Right lobe of liver (tissue), 6 donors: ENCODE measurements at regions not wholly inside any gene's neighbourhood (a gene's known extent, or its start where the extent isn't known, plus 50 kb on each side); places are given as distances from the start of the nearest gene placed in this dataset.

Experiments
- ATAC-seq, 4 donors: fragments of 200-7000 bp; cut with Tn5 transposase; one replicate each; pipeline ENCODE4 v1.9.1; 2020; ENCODE audit warnings: mild to moderate bottlenecking in 4 of 4, moderate library complexity in 4 of 4
- DNase-seq, 3 donors: peaks; one replicate each; pipeline ENCODE4 v3.0.0-alpha.2; 2020
- H3K27ac ChIP-seq, 3 donors: fragments of 200-600 bp; one replicate each; pipeline ENCODE4 v1.8.0; 2022
- H3K27me3 ChIP-seq, 2 donors: fragments of 200-600 bp; one replicate each; pipeline ENCODE4 v1.8.0; 2022
- H3K36me3 ChIP-seq, 4 donors: fragments of 200-600 bp; sonication (generic) in 1 of 4; one replicate each; pipeline versions ENCODE4 v1.5.1 to v1.8.0; 2017 to 2022; ENCODE audit warnings: control low read depth in 1 of 4
- H3K4me1 ChIP-seq, 4 donors: fragments of 200-600 bp; sonication (generic) in 1 of 4; one replicate each; pipeline versions ENCODE4 v1.5.1 to v1.8.0; 2017 to 2022; ENCODE audit warnings: control low read depth in 1 of 4
- H3K4me3 ChIP-seq, 3 donors: fragments of 200-600 bp; one replicate each; pipeline ENCODE4 v1.8.0; 2022
- H3K9me3 ChIP-seq, 4 donors: fragments of 200-600 bp; sonication (generic) in 1 of 4; one replicate each; pipeline versions ENCODE4 v1.5.1 to v1.8.0; 2017 to 2022; ENCODE audit warnings: control low read depth in 1 of 4
- POLR2A ChIP-seq: fragments of 450-650 bp; IDR thresholded peaks from one replicate; pipeline ENCODE4 v1.6.1; 2017; ENCODE audit warnings: antibody characterized with exemption, mild to moderate bottlenecking
- WGBS: methylation state at CpG from one replicate; pipeline ENCODE4 v1.1.6; 2018; ENCODE audit warnings: low coverage, low lambda C conversion rate; ENCODE audit not compliant: insufficient coverage; ENCODE audit errors: missing lambda C conversion rate; 5-methylcytosine and 5-hydroxymethylcytosine counted together
- intact Hi-C, 2 donors: fragments of 100-400 bp; cut with DNase I; formaldehyde crosslinking; loops; one replicate each; pipeline versions ENCODE4 v1.11.2 to v1.14.1; 2022
- TF ChIP-seq, protein P1 (sequence below), 4 donors: fragments of 200-600 bp in 3 of 4; fragments of 450-650 bp in 1 of 4; IDR thresholded peaks; one replicate each; pipeline versions ENCODE4 v1.5.1 to v1.8.0; 2016 to 2022; ENCODE audit warnings: antibody characterized with exemption in 4 of 4, mild to moderate bottlenecking in 2 of 4
- donor health status: DM: no; HTN: yes; CAD: no.
- donor health status: DM: no; HTN: no; CAD: no.
- donor health status: DM: no; HTN: no; CAD: no.
- donor health status: DM: no; HTN: yes; CAD: no.
- donor health status: DM: no; HTN: yes; CAD: no.

DNA sequence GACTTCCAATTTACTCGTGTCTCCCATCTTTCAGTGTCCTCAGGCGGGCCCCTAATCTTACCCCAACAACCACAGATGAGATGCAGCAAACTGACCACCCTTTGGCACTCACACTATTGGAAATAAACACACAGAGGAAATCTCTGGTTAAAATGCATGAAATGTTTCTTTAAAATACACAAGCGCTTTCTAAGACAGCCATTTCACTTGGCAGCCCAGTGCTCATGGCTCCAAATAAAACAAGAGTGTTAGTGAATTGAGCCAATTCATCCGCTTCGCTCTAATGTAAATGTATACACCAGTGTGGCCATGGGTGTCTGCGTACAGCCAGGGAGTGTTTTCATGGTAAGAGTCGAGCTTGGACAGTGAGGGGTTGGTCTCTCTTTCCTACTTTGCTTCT is 282.9 kb downstream of the CLIC5 start:
- Histone ChIP-seq H3K36me3 (no peaks in the 10 kb centered on the region), H3K27ac (no peak overlapping the region), H3K4me3 (no peak overlapping the region), H3K4me1 (no peaks in the 10 kb centered on the region), H3K27me3 (no peaks in the 10 kb centered on the region), H3K9me3 (no peaks in the 10 kb centered on the region)
- no peak for TF ChIP-seq POLR2A
- TF ChIP-seq, protein P1, sequence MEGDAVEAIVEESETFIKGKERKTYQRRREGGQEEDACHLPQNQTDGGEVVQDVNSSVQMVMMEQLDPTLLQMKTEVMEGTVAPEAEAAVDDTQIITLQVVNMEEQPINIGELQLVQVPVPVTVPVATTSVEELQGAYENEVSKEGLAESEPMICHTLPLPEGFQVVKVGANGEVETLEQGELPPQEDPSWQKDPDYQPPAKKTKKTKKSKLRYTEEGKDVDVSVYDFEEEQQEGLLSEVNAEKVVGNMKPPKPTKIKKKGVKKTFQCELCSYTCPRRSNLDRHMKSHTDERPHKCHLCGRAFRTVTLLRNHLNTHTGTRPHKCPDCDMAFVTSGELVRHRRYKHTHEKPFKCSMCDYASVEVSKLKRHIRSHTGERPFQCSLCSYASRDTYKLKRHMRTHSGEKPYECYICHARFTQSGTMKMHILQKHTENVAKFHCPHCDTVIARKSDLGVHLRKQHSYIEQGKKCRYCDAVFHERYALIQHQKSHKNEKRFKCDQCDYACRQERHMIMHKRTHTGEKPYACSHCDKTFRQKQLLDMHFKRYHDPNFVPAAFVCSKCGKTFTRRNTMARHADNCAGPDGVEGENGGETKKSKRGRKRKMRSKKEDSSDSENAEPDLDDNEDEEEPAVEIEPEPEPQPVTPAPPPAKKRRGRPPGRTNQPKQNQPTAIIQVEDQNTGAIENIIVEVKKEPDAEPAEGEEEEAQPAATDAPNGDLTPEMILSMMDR (IDR thresholded peaks at IDR 0.05), result no peak
- DNase-seq (no peak), ATAC-seq (no peak)
- 58% methylated on average over 7 of the region's 7 CpGs for WGBS
- intact Hi-C loops, result no loop called here

DNA sequence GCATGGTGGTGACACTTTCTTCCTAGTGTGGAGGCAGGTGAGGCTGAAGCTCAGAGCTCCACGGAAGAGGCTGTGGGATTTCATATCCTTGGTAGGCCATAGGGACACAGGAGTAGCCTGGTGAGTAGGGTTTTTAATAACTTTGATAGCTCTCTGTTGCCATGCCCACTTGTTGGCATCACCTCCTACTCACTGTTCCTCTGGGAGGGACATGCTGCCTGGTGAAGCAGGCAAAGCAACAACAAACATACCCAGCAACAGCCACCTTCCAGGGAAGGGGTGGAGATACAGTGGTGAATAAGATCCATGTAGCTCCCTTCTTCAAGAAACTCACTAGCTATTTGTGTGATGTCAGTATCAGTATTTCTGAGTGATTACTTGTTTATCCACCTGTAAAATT is 285.4 kb downstream of the CLIC5 start:
- DNase-seq, result no peak

DNA sequence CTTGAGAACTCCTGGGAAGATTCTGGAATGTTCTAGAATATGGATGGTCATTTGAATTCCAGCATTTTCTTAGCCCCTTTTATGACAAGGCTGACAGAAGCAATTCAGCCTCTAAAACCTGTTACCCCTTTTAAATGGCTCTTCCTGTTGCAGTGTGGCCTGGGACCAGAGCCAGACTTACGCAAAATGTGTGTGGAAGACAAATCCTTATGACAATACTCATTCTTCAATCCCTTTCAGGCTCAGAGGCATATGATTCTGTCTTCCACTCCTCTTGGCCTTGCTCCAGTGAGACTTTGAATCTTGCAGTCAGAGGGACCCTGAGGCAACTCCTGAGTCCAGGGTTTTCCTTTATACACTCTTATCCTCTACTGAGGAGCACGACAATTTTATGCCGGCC is 287.0 kb downstream of the CLIC5 start:
- Histone ChIP-seq H3K36me3 (no peaks in the 10 kb centered on the region), H3K27ac (no peak overlapping the region), H3K27me3 (no peaks in the 10 kb centered on the region), H3K4me1 (no peaks in the 10 kb centered on the region), H3K9me3 (no peaks in the 10 kb centered on the region), H3K4me3 (no peak overlapping the region)
- DNase-seq (no peak), ATAC-seq (no peak)
- 72% methylated on average over 3 of the region's 3 CpGs for WGBS
- intact Hi-C loops, result loop anchor here in 1 of 2 donors (10.0 kb wide), 1 partner anchor 1074 kb away; no protein-coding TSS in a partner anchor
- TF ChIP-seq, protein P1 (IDR thresholded peaks at IDR 0.05), result no peak
- TF ChIP-seq POLR2A, result no peak

More for the DNA sequence above, 285.4 kb downstream of the CLIC5 start:
- Histone ChIP-seq H3K4me3 (no peak overlapping the region), H3K27ac (no peak overlapping the region), H3K4me1 (no peaks in the 10 kb centered on the region), H3K27me3 (no peaks in the 10 kb centered on the region), H3K36me3 (no peaks in the 10 kb centered on the region), H3K9me3 (no peaks in the 10 kb centered on the region)
- intact Hi-C loops, result no loop called here
- ATAC-seq, result no peak
- TF ChIP-seq, protein P1 (IDR thresholded peaks at IDR 0.05), result no peak
- TF ChIP-seq POLR2A, result no peak
- 67% methylated on average over 1 of the region's 1 CpG for WGBS

DNA sequence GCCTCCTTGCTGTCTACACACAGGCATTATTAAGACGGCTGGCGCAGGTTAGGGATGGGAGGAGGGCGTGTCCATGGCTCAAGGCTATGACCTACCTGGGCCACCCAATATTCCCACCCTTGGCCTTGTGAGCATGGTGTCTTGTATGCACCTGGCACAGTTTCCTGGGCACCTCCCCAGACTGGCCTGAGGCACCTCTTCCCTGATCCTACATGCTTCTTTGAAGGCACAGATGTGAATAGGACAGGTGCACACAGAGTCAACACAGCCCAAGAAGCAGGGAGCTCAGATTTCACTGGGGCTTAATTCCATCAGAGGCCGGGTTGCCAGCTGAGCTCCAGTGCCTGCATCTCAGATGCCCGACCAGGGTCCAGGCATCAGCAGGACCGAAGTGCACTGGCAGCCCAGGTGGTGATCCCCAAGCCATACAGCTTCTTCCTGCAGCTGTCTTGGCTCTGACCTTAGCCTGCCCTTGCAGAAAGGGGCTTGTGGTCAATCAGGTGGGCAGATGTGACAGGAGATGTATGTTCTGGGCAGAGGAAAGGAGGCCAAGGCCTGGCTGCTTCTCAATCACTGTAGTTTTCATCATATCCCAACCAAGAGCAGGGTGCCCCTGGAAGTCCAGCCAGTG is 287.7 kb downstream of the CLIC5 start:
- no peaks in the 10 kb centered on the region for H3K9me3 ChIP-seq
- intact Hi-C loops, result loop anchor here in 1 of 2 donors (10.0 kb wide), 1 partner anchor 1073 kb away; no protein-coding TSS in a partner anchor
- H3K4me3 ChIP-seq, result no peak overlapping the region
- no peak for TF ChIP-seq POLR2A
- TF ChIP-seq, protein P1 (IDR thresholded peaks at IDR 0.05), result no peak
- no peaks in the 10 kb centered on the region for H3K36me3 ChIP-seq
- no peaks in the 10 kb centered on the region for H3K27me3 ChIP-seq
- no CpG with 5 or more reads among the region's 6 CpGs for WGBS
- DNase-seq (no peak), ATAC-seq (no peak)
- no peak overlapping the region for H3K27ac ChIP-seq
- H3K4me1 ChIP-seq, result no peaks in the 10 kb centered on the region
